Spinal cord (tissue), 9 donors: ENCODE measurements at regions not wholly inside any gene's neighbourhood (a gene's known extent, or its start where the extent isn't known, plus 50 kb on each side); places are given as distances from the start of the nearest gene placed in this dataset.

Experiments used
- DNase-seq, 6 donors: peaks; one replicate each; pipeline versions ENCODE4 v3.0.0 to v3.0.0-alpha.2; 2013 to 2015; ENCODE audit warnings: low spot score in 6 of 6, low read depth in 4 of 6
- H3K27ac ChIP-seq: one replicate; pipeline ENCODE4 v1.5.1; 2013; ENCODE audit warnings: low read depth, low read length, control low read depth
- H3K27me3 ChIP-seq: one replicate; pipeline ENCODE4 v1.6.1; 2013; ENCODE audit warnings: low read length; ENCODE audit not compliant: control insufficient read depth, insufficient read depth
- H3K36me3 ChIP-seq: one replicate; pipeline ENCODE4 v1.6.1; 2013; ENCODE audit warnings: low read length; ENCODE audit not compliant: control insufficient read depth, insufficient read depth
- H3K4me1 ChIP-seq: one replicate; pipeline ENCODE4 v1.6.1; 2013; ENCODE audit warnings: low read length; ENCODE audit not compliant: control insufficient read depth, insufficient read depth
- H3K4me3 ChIP-seq: one replicate; pipeline ENCODE4 v1.5.1; 2013; ENCODE audit warnings: low read depth, low read length, control low read depth
- H3K9me3 ChIP-seq: one replicate; pipeline ENCODE4 v1.6.1; 2013; ENCODE audit warnings: low read length; ENCODE audit not compliant: control insufficient read depth, insufficient read depth
- WGBS: methylation state at CpG from one replicate; pipeline ENCODE4 v1.1.5; 2013; ENCODE audit warnings: missing lambda C conversion rate; ENCODE audit not compliant: insufficient coverage; 5-methylcytosine and 5-hydroxymethylcytosine counted together
- donor health status: healthy.

DNA sequence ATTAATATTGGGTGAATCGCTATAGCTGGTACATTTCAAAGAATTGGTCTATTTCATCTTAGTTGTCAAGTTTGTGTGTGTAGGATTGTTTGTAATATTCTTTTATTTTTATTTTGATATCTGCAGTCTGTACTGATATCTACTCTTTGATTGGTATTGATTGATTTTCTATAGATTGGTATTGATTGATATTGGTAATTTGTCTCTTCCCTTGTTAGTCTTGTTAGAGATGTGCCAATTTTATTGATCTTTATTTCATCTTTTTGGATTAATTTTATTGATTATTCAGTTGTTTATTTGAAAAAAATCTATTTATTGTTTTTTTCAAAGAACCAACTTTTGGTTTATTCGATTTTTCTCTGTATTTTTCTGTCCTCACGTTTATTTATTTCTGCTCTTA, 61.4 kb downstream of the TM2D3 start:
- no peaks in the 10 kb centered on the region for H3K36me3 ChIP-seq
- H3K4me3 ChIP-seq = no peak overlapping the region
- no peaks in the 10 kb centered on the region for H3K4me1 ChIP-seq
- H3K27ac ChIP-seq = no peak overlapping the region
- no peaks in the 10 kb centered on the region for H3K27me3 ChIP-seq
- no CpG with 5 or more reads among the region's 3 CpGs for WGBS
- no peak for DNase-seq
- peaks cover 2% of the 10 kb centered on the region for H3K9me3 ChIP-seq

DNA sequence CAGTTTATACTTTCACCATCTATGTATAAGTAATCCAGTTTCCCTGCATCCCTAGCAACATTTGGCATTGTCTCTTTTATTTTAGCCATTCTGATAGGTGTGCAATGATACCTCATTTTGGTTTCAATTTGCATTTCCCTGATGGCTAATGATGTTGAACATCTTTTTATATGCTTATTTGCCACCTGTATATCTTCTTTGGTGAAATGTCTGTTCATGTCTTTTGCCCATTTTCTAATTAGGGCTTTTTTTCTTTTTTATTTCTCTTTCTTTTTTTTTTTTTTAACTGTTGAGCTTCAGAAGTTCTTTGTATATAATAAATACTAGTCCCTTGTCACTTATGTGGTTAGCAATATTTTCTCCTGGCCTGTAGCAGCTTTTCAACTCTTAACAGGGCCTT, 68.9 kb downstream of the TM2D3 start:
- no peak for DNase-seq
- no peaks in the 10 kb centered on the region for H3K27me3 ChIP-seq
- H3K9me3 ChIP-seq = peaks cover 4% of the 10 kb centered on the region

GRCh38 chr15:101580431-101580830, 71.8 kb downstream of the TM2D3 start:
- no peaks in the 10 kb centered on the region for H3K4me1 ChIP-seq
- peaks cover 4% of the 10 kb centered on the region for H3K9me3 ChIP-seq
- no peak overlapping the region for H3K27ac ChIP-seq
- DNase-seq = peak in 1 of 6 donors; percentile 21
- H3K27me3 ChIP-seq = no peaks in the 10 kb centered on the region
- H3K4me3 ChIP-seq = no peak overlapping the region
- 91% methylated on average over 7 of the region's 11 CpGs for WGBS
- H3K36me3 ChIP-seq = no peaks in the 10 kb centered on the region

More for the DNA sequence above, 68.9 kb downstream of the TM2D3 start:
- Histone ChIP-seq H3K36me3 (no peaks in the 10 kb centered on the region), H3K4me3 (no peak overlapping the region), H3K4me1 (no peaks in the 10 kb centered on the region), H3K27ac (no peak overlapping the region)

DNA sequence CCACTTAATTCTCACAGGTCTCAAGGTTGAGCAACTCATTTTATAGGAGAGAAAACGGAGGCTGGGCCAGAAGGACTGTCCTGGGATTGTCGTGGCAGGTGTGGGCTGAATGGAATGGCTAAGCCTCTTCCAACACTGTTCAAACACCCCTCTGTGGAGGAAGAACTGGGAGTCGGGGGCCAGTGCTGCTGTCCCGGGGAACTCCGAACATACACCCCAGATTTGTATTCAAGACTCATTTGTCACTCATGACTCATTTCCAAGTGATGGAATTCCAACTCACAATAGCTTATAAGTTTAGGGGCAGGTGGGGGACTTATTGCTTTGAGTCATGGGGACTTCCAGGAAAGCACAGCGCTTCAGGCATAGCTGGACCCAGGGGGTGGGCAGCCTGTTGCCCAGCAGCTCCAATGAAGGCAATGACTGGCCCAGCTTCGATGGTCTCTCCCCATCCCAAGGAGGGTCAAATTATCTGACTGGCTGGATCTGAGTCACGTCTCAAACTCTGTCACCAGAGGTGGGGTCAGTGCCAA, 72.5 kb downstream of the TM2D3 start:
- Histone ChIP-seq H3K27me3 (no peaks in the 10 kb centered on the region), H3K27ac (no peak overlapping the region), H3K4me1 (no peaks in the 10 kb centered on the region), H3K36me3 (no peaks in the 10 kb centered on the region), H3K9me3 (peaks cover 2% of the 10 kb centered on the region), H3K4me3 (no peak overlapping the region)
- WGBS = no CpG with 5 or more reads among the region's 8 CpGs
- no peak for DNase-seq

DNA sequence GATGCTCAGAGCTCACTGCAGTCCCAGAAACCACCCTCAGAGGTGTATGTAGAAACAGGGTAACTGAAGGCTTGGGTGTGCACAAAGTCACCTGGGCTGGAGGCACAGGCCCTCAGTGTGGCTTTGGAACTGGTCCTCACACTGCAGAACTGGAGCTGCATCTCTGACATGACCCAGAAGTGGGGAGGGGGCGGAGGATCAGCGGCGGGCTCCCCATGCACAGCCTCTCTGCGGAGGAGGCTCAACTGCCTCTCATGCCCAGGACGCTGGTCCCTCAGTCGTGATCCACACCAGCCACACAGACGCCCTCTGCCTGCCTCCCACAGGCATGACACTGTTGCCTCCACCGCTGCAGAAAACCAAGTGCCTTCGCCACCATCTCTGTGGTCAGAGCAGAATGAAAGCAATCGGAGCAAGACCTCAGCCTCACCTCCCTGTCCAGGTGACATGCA, 73.7 kb downstream of the TM2D3 start:
- WGBS = 61% methylated on average over 9 of the region's 10 CpGs
- Histone ChIP-seq H3K36me3 (no peaks in the 10 kb centered on the region), H3K4me3 (no peak overlapping the region), H3K27ac (no peak overlapping the region), H3K9me3 (no peaks in the 10 kb centered on the region), H3K4me1 (no peaks in the 10 kb centered on the region), H3K27me3 (no peaks in the 10 kb centered on the region)
- DNase-seq = no peak

DNA sequence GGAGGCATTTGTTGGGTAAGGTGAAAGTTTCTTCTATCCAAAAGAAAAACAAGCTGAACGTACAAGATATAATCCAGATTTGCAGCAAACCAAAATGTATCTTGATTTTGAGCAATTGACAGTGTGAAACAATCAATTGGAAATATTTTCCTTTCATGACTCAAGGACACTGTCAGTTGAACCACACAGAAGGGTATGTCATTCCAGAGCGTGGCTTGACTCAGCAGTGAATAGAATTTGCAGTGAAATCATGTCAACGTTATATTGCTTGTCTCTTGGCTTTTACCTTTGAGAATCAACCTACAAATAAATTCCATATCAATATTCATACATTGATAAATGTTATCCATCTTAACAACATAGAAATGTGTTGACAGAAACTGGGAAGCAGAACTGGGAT, 78.2 kb downstream of the TM2D3 start:
- H3K4me3 ChIP-seq = no peak overlapping the region
- H3K9me3 ChIP-seq = no peaks in the 10 kb centered on the region
- no CpG with 5 or more reads among the region's 3 CpGs for WGBS
- no peaks in the 10 kb centered on the region for H3K36me3 ChIP-seq
- no peaks in the 10 kb centered on the region for H3K4me1 ChIP-seq
- DNase-seq = no peak
- no peak overlapping the region for H3K27ac ChIP-seq
- no peaks in the 10 kb centered on the region for H3K27me3 ChIP-seq

DNA sequence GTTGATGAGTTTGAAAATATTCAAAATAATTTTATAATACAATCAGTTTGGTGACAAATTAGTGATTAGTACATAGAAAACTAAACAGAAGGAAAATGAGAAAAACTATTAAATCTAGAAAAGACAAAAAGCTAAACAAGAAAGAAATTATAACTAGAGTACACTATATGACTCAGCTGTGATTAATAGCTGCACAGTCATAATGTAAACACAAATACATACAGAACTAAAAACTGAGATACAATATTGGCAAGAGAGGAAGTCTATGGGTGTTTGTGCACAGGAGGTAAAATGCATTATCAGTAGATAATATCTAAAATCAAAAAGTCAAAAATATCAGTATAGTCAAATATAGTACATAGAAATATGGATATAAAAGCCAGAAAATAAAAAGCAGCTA, 80.7 kb upstream of the PCSK6 start:
- DNase-seq = no peak
- Histone ChIP-seq H3K9me3 (no peaks in the 10 kb centered on the region), H3K4me1 (no peaks in the 10 kb centered on the region), H3K4me3 (no peak overlapping the region), H3K27ac (no peak overlapping the region), H3K36me3 (no peaks in the 10 kb centered on the region), H3K27me3 (no peaks in the 10 kb centered on the region)

- no peak overlapping the region for H3K4me3 ChIP-seq
- no peaks in the 10 kb centered on the region for H3K27me3 ChIP-seq
- H3K4me1 ChIP-seq = no peaks in the 10 kb centered on the region
- H3K9me3 ChIP-seq = no peaks in the 10 kb centered on the region
- no peak overlapping the region for H3K27ac ChIP-seq
- DNase-seq = no peak
- 77% methylated on average over 15 of the region's 17 CpGs for WGBS
- H3K36me3 ChIP-seq = no peaks in the 10 kb centered on the region
Measured at GRCh38 chr15:101568821-101569555, 79.5 kb upstream of the PCSK6 start.

- 58% methylated on average over 6 of the region's 8 CpGs for WGBS
- no peak for DNase-seq
- Histone ChIP-seq H3K4me3 (no peak overlapping the region), H3K27me3 (no peaks in the 10 kb centered on the region), H3K9me3 (no peaks in the 10 kb centered on the region), H3K36me3 (no peaks in the 10 kb centered on the region), H3K4me1 (no peaks in the 10 kb centered on the region), H3K27ac (no peak overlapping the region)
Measured at GRCh38 chr15:101568309-101568708, 78.8 kb upstream of the PCSK6 start.

- no peaks in the 10 kb centered on the region for H3K9me3 ChIP-seq
- H3K4me1 ChIP-seq = no peaks in the 10 kb centered on the region
- H3K27ac ChIP-seq = no peak overlapping the region
- H3K36me3 ChIP-seq = no peaks in the 10 kb centered on the region
- 97% methylated on average over 3 of the region's 14 CpGs for WGBS
- DNase-seq = no peak
- H3K27me3 ChIP-seq = no peaks in the 10 kb centered on the region
- H3K4me3 ChIP-seq = no peak overlapping the region
Measured at GRCh38 chr15:101566748-101567488, 77.4 kb upstream of the PCSK6 start.
